OCI-LY3 (cell line): ENCODE measurements at regions not wholly inside any gene's neighbourhood (a gene's known extent, or its start where the extent isn't known, plus 50 kb on each side); places are given as distances from the start of the nearest gene placed in this dataset.

Experiments used
- CTCF ChIP-seq: fragments of 200-600, 300-600 bp; sonication (generic); IDR thresholded peaks from 2 replicates; pipeline ENCODE4 v1.5.1; 2014; ENCODE audit warnings: antibody characterized with exemption, low read length, low read depth
- EZH2phosphoT487 ChIP-seq: fragments of 200-600 bp; shearing (Covaris generic); IDR thresholded peaks from 2 replicates; pipeline ENCODE4 v1.6.1; 2018; ENCODE audit warnings: antibody characterized with exemption, mixed run types, low read depth

GRCh38 chr16:66121466-66121865, 245.0 kb upstream of the CDH5 start:
- TF ChIP-seq CTCF = no peak
- no peak for TF ChIP-seq EZH2phosphoT487
